ENCODE measurements at regions not wholly inside any gene's neighbourhood (a gene's known extent, or its start where the extent isn't known, plus 50 kb on each side); places are given as distances from the start of the nearest gene placed in this dataset.

GRCh38 chr5:173781816-173782670 is 106.1 kb upstream of the CPEB4 start:
- H3K9ac ChIP-seq (ENCODE audit: low read length): no peak overlapping the region
- H3K9me2 ChIP-seq (replicated peaks; ENCODE audit: insufficient read depth, low read length): no peaks in the 10 kb centered on the region
- no peaks in the 10 kb centered on the region for H3K79me2 ChIP-seq (ENCODE audit: low read length)
- H3K4me1 ChIP-seq (ENCODE audit: low read length): peaks cover 24% of the 10 kb centered on the region
- no peaks in the 10 kb centered on the region for H3K36me3 ChIP-seq (ENCODE audit: insufficient read depth, low read length)
- no peaks in the 10 kb centered on the region for H3K27me3 ChIP-seq (ENCODE audit: low read length)
- peak overlapping the region; percentile 84 for H2AFZ ChIP-seq (ENCODE audit: low read length)
- H3K4me2 ChIP-seq (ENCODE audit: low read depth, low read length, poor library complexity, severe bottlenecking): peak overlapping the region; percentile 26
- peak; percentile 60 for DNase-seq
- no peaks in the 10 kb centered on the region for H3K9me3 ChIP-seq (ENCODE audit: low read length)
- no peaks in the 10 kb centered on the region for H4K20me1 ChIP-seq (ENCODE audit: insufficient read depth, low read depth, low read length)
- H3K4me3 ChIP-seq (ENCODE audit: low read length): no peak overlapping the region
- H3K27ac ChIP-seq (ENCODE audit: low read length): no peak overlapping the region

- Histone ChIP-seq H3K4me1 (ENCODE audit: low read length) (peaks cover 25% of the 10 kb centered on the region), H3K27me3 (ENCODE audit: low read length) (no peaks in the 10 kb centered on the region), H3K36me3 (ENCODE audit: insufficient read depth, low read length) (no peaks in the 10 kb centered on the region), H3K27ac (ENCODE audit: low read length) (no peak overlapping the region), H3K9me2 (replicated peaks; ENCODE audit: insufficient read depth, low read length) (no peaks in the 10 kb centered on the region), H3K4me3 (ENCODE audit: low read length) (no peak overlapping the region), H4K20me1 (ENCODE audit: insufficient read depth, low read depth, low read length) (no peaks in the 10 kb centered on the region), H3K4me2 (ENCODE audit: low read depth, low read length, poor library complexity, severe bottlenecking) (no peak overlapping the region), H3K9me3 (ENCODE audit: low read length) (no peaks in the 10 kb centered on the region), H3K9ac (ENCODE audit: low read length) (no peak overlapping the region), H3K79me2 (ENCODE audit: low read length) (no peaks in the 10 kb centered on the region), H2AFZ (ENCODE audit: low read length) (no peak overlapping the region)
- no peak for DNase-seq
These were observed 105.5 kb upstream of the CPEB4 start for GRCh38 chr5:173782671-173783101.

- Histone ChIP-seq H3K27ac (ENCODE audit: low read length) (no peak overlapping the region), H4K20me1 (ENCODE audit: insufficient read depth, low read depth, low read length) (no peaks in the 10 kb centered on the region), H3K9me2 (replicated peaks; ENCODE audit: insufficient read depth, low read length) (no peaks in the 10 kb centered on the region), H3K36me3 (ENCODE audit: insufficient read depth, low read length) (no peaks in the 10 kb centered on the region), H3K27me3 (ENCODE audit: low read length) (no peaks in the 10 kb centered on the region), H3K79me2 (ENCODE audit: low read length) (no peaks in the 10 kb centered on the region), H3K4me2 (ENCODE audit: low read depth, low read length, poor library complexity, severe bottlenecking) (no peak overlapping the region), H3K4me3 (ENCODE audit: low read length) (no peak overlapping the region), H3K4me1 (ENCODE audit: low read length) (peaks cover 25% of the 10 kb centered on the region), H2AFZ (ENCODE audit: low read length) (no peak overlapping the region), H3K9ac (ENCODE audit: low read length) (no peak overlapping the region), H3K9me3 (ENCODE audit: low read length) (no peaks in the 10 kb centered on the region)
- no peak for DNase-seq
These were observed 104.8 kb upstream of the CPEB4 start for GRCh38 chr5:173783371-173783770.

GRCh38 chr5:173785400-173785799 is 102.7 kb upstream of the CPEB4 start:
- no peak overlapping the region for H2AFZ ChIP-seq (ENCODE audit: low read length)
- H3K4me2 ChIP-seq (ENCODE audit: low read depth, low read length, poor library complexity, severe bottlenecking): no peak overlapping the region
- H3K4me1 ChIP-seq (ENCODE audit: low read length): peaks cover 25% of the 10 kb centered on the region

GRCh38 chr5:173785866-173786265 is 102.3 kb upstream of the CPEB4 start:
- Histone ChIP-seq H3K4me2 (ENCODE audit: low read depth, low read length, poor library complexity, severe bottlenecking) (no peak overlapping the region), H2AFZ (ENCODE audit: low read length) (no peak overlapping the region), H3K79me2 (ENCODE audit: low read length) (no peaks in the 10 kb centered on the region), H3K36me3 (ENCODE audit: insufficient read depth, low read length) (no peaks in the 10 kb centered on the region), H4K20me1 (ENCODE audit: insufficient read depth, low read depth, low read length) (no peaks in the 10 kb centered on the region), H3K9me2 (replicated peaks; ENCODE audit: insufficient read depth, low read length) (no peaks in the 10 kb centered on the region), H3K9me3 (ENCODE audit: low read length) (no peaks in the 10 kb centered on the region), H3K4me3 (ENCODE audit: low read length) (no peak overlapping the region), H3K27ac (ENCODE audit: low read length) (no peak overlapping the region), H3K4me1 (ENCODE audit: low read length) (peaks cover 25% of the 10 kb centered on the region), H3K27me3 (ENCODE audit: low read length) (no peaks in the 10 kb centered on the region), H3K9ac (ENCODE audit: low read length) (no peak overlapping the region)
- no peak for DNase-seq

More at GRCh38 chr5:173785400-173785799, 102.7 kb upstream of the CPEB4 start:
- Histone ChIP-seq H4K20me1 (ENCODE audit: insufficient read depth, low read depth, low read length) (no peaks in the 10 kb centered on the region), H3K27me3 (ENCODE audit: low read length) (no peaks in the 10 kb centered on the region), H3K4me3 (ENCODE audit: low read length) (no peak overlapping the region), H3K9me2 (replicated peaks; ENCODE audit: insufficient read depth, low read length) (no peaks in the 10 kb centered on the region), H3K27ac (ENCODE audit: low read length) (no peak overlapping the region), H3K9me3 (ENCODE audit: low read length) (no peaks in the 10 kb centered on the region), H3K9ac (ENCODE audit: low read length) (no peak overlapping the region), H3K36me3 (ENCODE audit: insufficient read depth, low read length) (no peaks in the 10 kb centered on the region), H3K79me2 (ENCODE audit: low read length) (no peaks in the 10 kb centered on the region)
- no peak for DNase-seq

GRCh38 chr5:173786286-173787187 is 101.6 kb upstream of the CPEB4 start:
- H3K9me2 ChIP-seq (replicated peaks; ENCODE audit: insufficient read depth, low read length): no peaks in the 10 kb centered on the region
- H4K20me1 ChIP-seq (ENCODE audit: insufficient read depth, low read depth, low read length): no peaks in the 10 kb centered on the region
- H3K9ac ChIP-seq (ENCODE audit: low read length): no peak overlapping the region
- peak; percentile 79 for DNase-seq
- peak overlapping the region; percentile 21 for H3K4me2 ChIP-seq (ENCODE audit: low read depth, low read length, poor library complexity, severe bottlenecking)
- H3K36me3 ChIP-seq (ENCODE audit: insufficient read depth, low read length): no peaks in the 10 kb centered on the region
- H3K4me3 ChIP-seq (ENCODE audit: low read length): no peak overlapping the region
- peaks cover 23% of the 10 kb centered on the region for H3K4me1 ChIP-seq (ENCODE audit: low read length)
- H3K27ac ChIP-seq (ENCODE audit: low read length): no peak overlapping the region
- H3K27me3 ChIP-seq (ENCODE audit: low read length): no peaks in the 10 kb centered on the region
- H3K9me3 ChIP-seq (ENCODE audit: low read length): no peaks in the 10 kb centered on the region
- H2AFZ ChIP-seq (ENCODE audit: low read length): no peak overlapping the region
- no peaks in the 10 kb centered on the region for H3K79me2 ChIP-seq (ENCODE audit: low read length)

- H3K27ac ChIP-seq (ENCODE audit: low read length): no peak overlapping the region
- no peak overlapping the region for H2AFZ ChIP-seq (ENCODE audit: low read length)
- H3K36me3 ChIP-seq (ENCODE audit: insufficient read depth, low read length): no peaks in the 10 kb centered on the region
- no peak overlapping the region for H3K9ac ChIP-seq (ENCODE audit: low read length)
- H3K9me3 ChIP-seq (ENCODE audit: low read length): no peaks in the 10 kb centered on the region
- no peaks in the 10 kb centered on the region for H4K20me1 ChIP-seq (ENCODE audit: insufficient read depth, low read depth, low read length)
- no peak overlapping the region for H3K4me3 ChIP-seq (ENCODE audit: low read length)
- no peak for DNase-seq
- no peaks in the 10 kb centered on the region for H3K9me2 ChIP-seq (replicated peaks; ENCODE audit: insufficient read depth, low read length)
- no peak overlapping the region for H3K4me2 ChIP-seq (ENCODE audit: low read depth, low read length, poor library complexity, severe bottlenecking)
- no peaks in the 10 kb centered on the region for H3K27me3 ChIP-seq (ENCODE audit: low read length)
- peaks cover 13% of the 10 kb centered on the region for H3K4me1 ChIP-seq (ENCODE audit: low read length)
- no peaks in the 10 kb centered on the region for H3K79me2 ChIP-seq (ENCODE audit: low read length)
These were observed 98.9 kb upstream of the CPEB4 start for GRCh38 chr5:173789031-173789920.

All from Karpas-422 (cell line).